OCI-LY3 (cell line): ENCODE measurements at regions not wholly inside any gene's neighbourhood (a gene's known extent, or its start where the extent isn't known, plus 50 kb on each side); places are given as distances from the start of the nearest gene placed in this dataset.

Source experiments
- EZH2phosphoT487 ChIP-seq: fragments of 200-600 bp; shearing (Covaris generic); IDR thresholded peaks from 2 replicates; pipeline ENCODE4 v1.6.1; 2018; ENCODE audit warnings: antibody characterized with exemption, mixed run types, low read depth
- TF ChIP-seq, protein P1 (sequence below): fragments of 200-600, 300-600 bp; sonication (generic); IDR thresholded peaks from 2 replicates; pipeline ENCODE4 v1.5.1; 2014; ENCODE audit warnings: antibody characterized with exemption, low read length, low read depth

DNA sequence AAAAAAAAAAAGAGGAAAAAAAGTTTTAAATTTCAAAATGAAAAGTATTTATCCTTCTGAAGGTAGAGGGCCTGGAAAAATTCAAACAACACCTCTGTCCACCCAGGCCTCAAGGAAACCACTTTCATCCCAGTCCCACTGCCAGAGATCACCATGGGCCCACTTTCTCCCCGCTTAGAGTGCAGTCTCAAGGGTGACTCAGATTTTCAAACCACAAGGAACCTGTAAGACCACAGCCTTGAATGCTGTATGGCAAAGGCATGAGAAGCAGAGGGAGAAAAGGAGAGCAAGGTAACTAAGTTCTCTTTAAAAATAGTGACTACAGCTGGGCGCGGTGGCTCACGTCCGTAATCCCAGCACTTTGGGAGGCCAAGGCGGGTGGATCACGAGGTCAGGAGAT, 87.9 kb upstream of the PACRGL start:
- TF ChIP-seq, protein P1, sequence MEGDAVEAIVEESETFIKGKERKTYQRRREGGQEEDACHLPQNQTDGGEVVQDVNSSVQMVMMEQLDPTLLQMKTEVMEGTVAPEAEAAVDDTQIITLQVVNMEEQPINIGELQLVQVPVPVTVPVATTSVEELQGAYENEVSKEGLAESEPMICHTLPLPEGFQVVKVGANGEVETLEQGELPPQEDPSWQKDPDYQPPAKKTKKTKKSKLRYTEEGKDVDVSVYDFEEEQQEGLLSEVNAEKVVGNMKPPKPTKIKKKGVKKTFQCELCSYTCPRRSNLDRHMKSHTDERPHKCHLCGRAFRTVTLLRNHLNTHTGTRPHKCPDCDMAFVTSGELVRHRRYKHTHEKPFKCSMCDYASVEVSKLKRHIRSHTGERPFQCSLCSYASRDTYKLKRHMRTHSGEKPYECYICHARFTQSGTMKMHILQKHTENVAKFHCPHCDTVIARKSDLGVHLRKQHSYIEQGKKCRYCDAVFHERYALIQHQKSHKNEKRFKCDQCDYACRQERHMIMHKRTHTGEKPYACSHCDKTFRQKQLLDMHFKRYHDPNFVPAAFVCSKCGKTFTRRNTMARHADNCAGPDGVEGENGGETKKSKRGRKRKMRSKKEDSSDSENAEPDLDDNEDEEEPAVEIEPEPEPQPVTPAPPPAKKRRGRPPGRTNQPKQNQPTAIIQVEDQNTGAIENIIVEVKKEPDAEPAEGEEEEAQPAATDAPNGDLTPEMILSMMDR = no peak
- no peak for TF ChIP-seq EZH2phosphoT487
